ENCODE measurements at regions not wholly inside any gene's neighbourhood (a gene's known extent, or its start where the extent isn't known, plus 50 kb on each side); places are given as distances from the start of the nearest gene placed in this dataset.

GRCh38 chr7:95718577-95719410, 53.6 kb upstream of the DYNC1I1 start:
- peak; percentile 45 for DNase-seq
- in situ Hi-C loops (cut with HindIII; ENCODE audit: low pct_ligation_motif_present, low pct_unique_long_range_greater_than_20kb, low sequenced_read_pairs) = no loop called here

GRCh38 chr7:95716357-95717122, 55.8 kb upstream of the DYNC1I1 start:
- no peak for DNase-seq
- in situ Hi-C loops (cut with HindIII; ENCODE audit: low pct_ligation_motif_present, low pct_unique_long_range_greater_than_20kb, low sequenced_read_pairs) = no loop called here

GRCh38 chr7:95715274-95715673, 57.1 kb upstream of the DYNC1I1 start:
- DNase-seq = no peak
- in situ Hi-C loops (cut with HindIII; ENCODE audit: low pct_ligation_motif_present, low pct_unique_long_range_greater_than_20kb, low sequenced_read_pairs) = no loop called here

- DNase-seq = no peak
- in situ Hi-C loops (cut with HindIII; ENCODE audit: low pct_ligation_motif_present, low pct_unique_long_range_greater_than_20kb, low sequenced_read_pairs) = no loop called here
These were observed 61.6 kb upstream of the DYNC1I1 start for GRCh38 chr7:95710711-95711110.

GRCh38 chr7:95700917-95701316, 71.4 kb upstream of the DYNC1I1 start:
- DNase-seq = no peak
- in situ Hi-C loops (cut with HindIII; ENCODE audit: low pct_ligation_motif_present, low pct_unique_long_range_greater_than_20kb, low sequenced_read_pairs) = no loop called here

- DNase-seq = no peak
- in situ Hi-C loops (cut with HindIII; ENCODE audit: low pct_ligation_motif_present, low pct_unique_long_range_greater_than_20kb, low sequenced_read_pairs) = no loop called here
These were observed 78.0 kb upstream of the DYNC1I1 start for GRCh38 chr7:95694334-95694733.

GRCh38 chr7:95693551-95694333, 78.6 kb upstream of the DYNC1I1 start:
- no peak for DNase-seq
- in situ Hi-C loops (cut with HindIII; ENCODE audit: low pct_ligation_motif_present, low pct_unique_long_range_greater_than_20kb, low sequenced_read_pairs) = no loop called here

GRCh38 chr7:95691464-95691863, 80.9 kb upstream of the DYNC1I1 start:
- no peak for DNase-seq
- in situ Hi-C loops (cut with HindIII; ENCODE audit: low pct_ligation_motif_present, low pct_unique_long_range_greater_than_20kb, low sequenced_read_pairs) = no loop called here

- in situ Hi-C loops (cut with HindIII; ENCODE audit: low pct_ligation_motif_present, low pct_unique_long_range_greater_than_20kb, low sequenced_read_pairs) = no loop called here
- peak; percentile 76 for DNase-seq
These were observed 81.9 kb upstream of the DYNC1I1 start for GRCh38 chr7:95690367-95690947.

GRCh38 chr7:95688931-95689495, 83.3 kb upstream of the DYNC1I1 start:
- peak; percentile 37 for DNase-seq
- in situ Hi-C loops (cut with HindIII; ENCODE audit: low pct_ligation_motif_present, low pct_unique_long_range_greater_than_20kb, low sequenced_read_pairs) = loop anchor here (10.0 kb wide), 1 partner anchor 164 kb away; no protein-coding TSS in a partner anchor

- peak; percentile 61 for DNase-seq
- in situ Hi-C loops (cut with HindIII; ENCODE audit: low pct_ligation_motif_present, low pct_unique_long_range_greater_than_20kb, low sequenced_read_pairs) = loop anchor here (10.0 kb wide), 1 partner anchor 163 kb away; no protein-coding TSS in a partner anchor
These were observed 84.5 kb upstream of the DYNC1I1 start for GRCh38 chr7:95687759-95688343.

- in situ Hi-C loops (cut with HindIII; ENCODE audit: low pct_ligation_motif_present, low pct_unique_long_range_greater_than_20kb, low sequenced_read_pairs) = loop anchor here (10.0 kb wide), 1 partner anchor 161 kb away; no protein-coding TSS in a partner anchor
These were observed 86.2 kb upstream of the DYNC1I1 start for GRCh38 chr7:95686109-95686508.

GRCh38 chr7:95684505-95684904, 87.8 kb upstream of the DYNC1I1 start:
- DNase-seq = no peak
- in situ Hi-C loops (cut with HindIII; ENCODE audit: low pct_ligation_motif_present, low pct_unique_long_range_greater_than_20kb, low sequenced_read_pairs) = loop anchor here (10.0 kb wide), 1 partner anchor 160 kb away; no protein-coding TSS in a partner anchor

More at GRCh38 chr7:95686109-95686508, 86.2 kb upstream of the DYNC1I1 start:
- peak; percentile 81 for DNase-seq

GRCh38 chr7:95684037-95684436, 87.7 kb upstream of the PDK4 start:
- in situ Hi-C loops (cut with HindIII; ENCODE audit: low pct_ligation_motif_present, low pct_unique_long_range_greater_than_20kb, low sequenced_read_pairs) = loop anchor here (10.0 kb wide), 1 partner anchor 159 kb away; no protein-coding TSS in a partner anchor
- peak; percentile 76 for DNase-seq

- no peak for DNase-seq
- in situ Hi-C loops (cut with HindIII; ENCODE audit: low pct_ligation_motif_present, low pct_unique_long_range_greater_than_20kb, low sequenced_read_pairs) = loop anchor here (10.0 kb wide), 1 partner anchor 158 kb away; no protein-coding TSS in a partner anchor
These were observed 86.6 kb upstream of the PDK4 start for GRCh38 chr7:95682913-95683312.

- no peak for DNase-seq
- in situ Hi-C loops (cut with HindIII; ENCODE audit: low pct_ligation_motif_present, low pct_unique_long_range_greater_than_20kb, low sequenced_read_pairs) = no loop called here
These were observed 80.4 kb upstream of the PDK4 start for GRCh38 chr7:95676691-95677090.

GRCh38 chr7:95675632-95676031, 79.3 kb upstream of the PDK4 start:
- no peak for DNase-seq
- in situ Hi-C loops (cut with HindIII; ENCODE audit: low pct_ligation_motif_present, low pct_unique_long_range_greater_than_20kb, low sequenced_read_pairs) = no loop called here

GRCh38 chr7:95675016-95675415, 78.7 kb upstream of the PDK4 start:
- no peak for DNase-seq
- in situ Hi-C loops (cut with HindIII; ENCODE audit: low pct_ligation_motif_present, low pct_unique_long_range_greater_than_20kb, low sequenced_read_pairs) = no loop called here

Data from ACHN (cell line).